NCI-H526 treated with DMSO at 0.1 percent for 48 hours (cell line): ENCODE measurements at regions not wholly inside any gene's neighbourhood (a gene's known extent, or its start where the extent isn't known, plus 50 kb on each side); places are given as distances from the start of the nearest gene placed in this dataset.

Source experiments
- DNase-seq: peaks from one replicate; lab custom pipeline; 2025; lab: John Stamatoyannopoulos, UW

- no peak for DNase-seq
Measured at GRCh38 chr7:41294556-41295454, 408.1 kb downstream of the INHBA start.

- DNase-seq, result no peak
Measured at GRCh38 chr7:41292487-41292886, 410.4 kb downstream of the INHBA start.

- no peak for DNase-seq
Measured at GRCh38 chr7:41287559-41288335, 415.1 kb downstream of the INHBA start.

- no peak for DNase-seq
Measured at GRCh38 chr7:41280491-41280890, 422.4 kb downstream of the INHBA start.

GRCh38 chr7:41277561-41277960 lies 425.3 kb downstream of the INHBA start:
- DNase-seq, result no peak

- DNase-seq, result no peak
Measured at GRCh38 chr7:41275255-41275654, 427.6 kb downstream of the INHBA start.

- no peak for DNase-seq
Measured at GRCh38 chr7:41274179-41274578, 428.7 kb downstream of the INHBA start.

- no peak for DNase-seq
Measured at GRCh38 chr7:41272664-41273063, 430.2 kb downstream of the INHBA start.

- DNase-seq, result no peak
Measured at GRCh38 chr7:41268878-41269277, 434.0 kb downstream of the INHBA start.

GRCh38 chr7:41261080-41261479 lies 441.8 kb downstream of the INHBA start:
- no peak for DNase-seq

- DNase-seq, result no peak
Measured at GRCh38 chr7:41257660-41258059, 445.2 kb downstream of the INHBA start.

- DNase-seq, result no peak
Measured at GRCh38 chr7:41256186-41256945, 446.5 kb downstream of the INHBA start.

- no peak for DNase-seq
Measured at GRCh38 chr7:41255716-41256115, 447.2 kb downstream of the INHBA start.

GRCh38 chr7:41255113-41255512 lies 447.8 kb downstream of the INHBA start:
- DNase-seq, result no peak

- no peak for DNase-seq
Measured at GRCh38 chr7:41252957-41253356, 449.9 kb downstream of the INHBA start.

GRCh38 chr7:41252551-41252950 lies 450.3 kb downstream of the INHBA start:
- DNase-seq, result no peak

- DNase-seq, result peak; percentile 3
Measured at GRCh38 chr7:41247143-41247865, 455.6 kb downstream of the INHBA start.

- no peak for DNase-seq
Measured at GRCh38 chr7:41245916-41246315, 457.0 kb downstream of the INHBA start.

GRCh38 chr7:41244246-41244645 lies 458.6 kb downstream of the INHBA start:
- DNase-seq, result no peak

GRCh38 chr7:41241641-41242040 lies 461.2 kb downstream of the INHBA start:
- DNase-seq, result no peak

GRCh38 chr7:41239596-41239995 lies 463.3 kb downstream of the INHBA start:
- DNase-seq, result no peak

- no peak for DNase-seq
Measured at GRCh38 chr7:41238851-41239331, 464.0 kb downstream of the INHBA start.
